Endothelial cell of umbilical vein (primary cell): ENCODE measurements at regions not wholly inside any gene's neighbourhood (a gene's known extent, or its start where the extent isn't known, plus 50 kb on each side); places are given as distances from the start of the nearest gene placed in this dataset.

Source experiments
- BruUV-seq: library from RNA; stranded (reverse); fragments of 400-500 nt; replicated peaks from 2 replicates; lab custom pipeline; 2021; lab: Mats Ljungman, UMichigan
- CTCF ChIA-PET: fragments of 300-600, 350-600 bp; sonication (Branson Sonifier 250); formaldehyde crosslinking; loops from one replicate; lab custom pipeline; 2021; ENCODE audit warnings: antibody characterized with exemption, inconsistent platforms; lab: Charles Lee
- POLR2A ChIA-PET: fragments of 300-600, 350-600 bp; sonication (Branson Sonifier 250); formaldehyde crosslinking; loops from one replicate; lab custom pipeline; 2021; ENCODE audit warnings: antibody characterized with exemption, inconsistent platforms; lab: Charles Lee
- DNase-seq: peaks from one replicate; pipeline ENCODE4 v3.0.0-alpha.2; 2011; ENCODE audit warnings: low read depth, low spot score
- FAIRE-seq: peaks from 2 replicates; lab custom pipeline; 2011; peaks lifted over from hg19 to GRCh38; lab: Jason Lieb, UNC
- H2AFZ ChIP-seq: 2 replicates; pipeline ENCODE4 v1.6.0; 2012; ENCODE audit warnings: low read depth, low read length, control low read depth, inconsistent platforms
- H3K27ac ChIP-seq: 2 replicates; pipeline ENCODE4 v1.5.1; 2011; ENCODE audit warnings: low read depth, mild to moderate bottlenecking, control low read depth, low read length, moderate library complexity; ENCODE audit not compliant: insufficient read depth
- H3K27me3 ChIP-seq, 2 experiments: 2 replicates each; pipeline versions ENCODE4 v1.6.0 to v1.6.1; 2011; ENCODE audit warnings: low read length in 2 of 2, mixed read lengths in 1 of 2; ENCODE audit not compliant: control insufficient read depth in 2 of 2, insufficient read depth in 2 of 2
- H3K36me3 ChIP-seq, 2 experiments: 2 replicates in 1 of 2; 3 replicates in 1 of 2; pipeline ENCODE4 v1.5.1; 2011; ENCODE audit warnings: low read length in 2 of 2, mild to moderate bottlenecking in 1 of 2, moderate library complexity in 1 of 2; ENCODE audit not compliant: control insufficient read depth in 2 of 2, insufficient read depth in 2 of 2; ENCODE audit errors: extremely low read depth in 1 of 2
- H3K4me1 ChIP-seq: 3 replicates; pipeline ENCODE4 v1.5.1; 2011; ENCODE audit warnings: mild to moderate bottlenecking, low read length; ENCODE audit not compliant: control insufficient read depth, insufficient read depth; ENCODE audit errors: extremely low read depth
- H3K4me2 ChIP-seq: 2 replicates; pipeline ENCODE4 v1.6.1; 2011; ENCODE audit warnings: low read length, control low read depth, mixed read lengths; ENCODE audit not compliant: insufficient read depth
- H3K4me3 ChIP-seq, 3 experiments: fragments of 200-600 bp in 1 of 3; sonication (generic), shearing (Covaris generic) in 1 of 3; replicated peaks in 1 of 3; 2 replicates each; pipeline ENCODE4 v1.5.1; 2011 to 2016; ENCODE audit warnings: control low read depth in 3 of 3, low read length in 3 of 3, mild to moderate bottlenecking in 2 of 3, inconsistent platforms in 1 of 3, low read depth in 1 of 3, moderate library complexity in 1 of 3; ENCODE audit not compliant: insufficient read depth in 1 of 3
- H3K79me2 ChIP-seq: 2 replicates; pipeline ENCODE4 v1.6.0; 2012; ENCODE audit warnings: low read length, inconsistent platforms; ENCODE audit not compliant: control insufficient read depth, insufficient read depth
- H3K9ac ChIP-seq: replicated peaks from 2 replicates; pipeline ENCODE3; 2011; ENCODE audit warnings: low read length, control low read depth; ENCODE audit not compliant: insufficient read depth; ENCODE audit errors: extremely low read depth
- H3K9me1 ChIP-seq: replicated peaks from 3 replicates; pipeline ENCODE4 v1.6.0; 2011; ENCODE audit warnings: mild to moderate bottlenecking, low read length; ENCODE audit not compliant: control insufficient read depth, insufficient read depth; ENCODE audit errors: extremely low read depth
- H3K9me3 ChIP-seq: replicated peaks from 2 replicates; pipeline ENCODE4 v1.5.1; 2012; ENCODE audit warnings: low read length, inconsistent platforms; ENCODE audit not compliant: control insufficient read depth, insufficient read depth
- H4K20me1 ChIP-seq: replicated peaks from 2 replicates; pipeline ENCODE3; 2011; ENCODE audit warnings: mild to moderate bottlenecking, low read length; ENCODE audit not compliant: control insufficient read depth, insufficient read depth; ENCODE audit errors: extremely low read depth
- CTCF ChIP-seq, 2 donors: IDR thresholded peaks; 1 replicate in 1 of 2; 2 replicates in 1 of 2; pipeline ENCODE4 v1.5.1; 2011; ENCODE audit warnings: low read length in 2 of 2, mild to moderate bottlenecking in 2 of 2, moderate library complexity in 2 of 2, control low read depth in 1 of 2, inconsistent platforms in 1 of 2, low read depth in 1 of 2; ENCODE audit not compliant: insufficient read depth in 1 of 2; ENCODE audit errors: extremely low read depth in 1 of 2
- EZH2 ChIP-seq: IDR thresholded peaks from 2 replicates; pipeline ENCODE4 v1.6.1; 2012; ENCODE audit warnings: borderline replicate concordance, low read depth, mild to moderate bottlenecking, moderate library complexity, low read length, inconsistent platforms; ENCODE audit not compliant: severe bottlenecking
- FOS ChIP-seq: IDR thresholded peaks from 2 replicates; pipeline ENCODE4 v1.6.1; 2011; ENCODE audit warnings: mild to moderate bottlenecking, low read length, moderate library complexity, borderline replicate concordance; ENCODE audit not compliant: insufficient read depth
- GATA2 ChIP-seq: IDR thresholded peaks from 2 replicates; pipeline ENCODE4 v1.7.0; 2011; ENCODE audit warnings: low read depth, mild to moderate bottlenecking, moderate library complexity, mixed read lengths, low read length; ENCODE audit not compliant: insufficient read length, insufficient read depth
- JUN ChIP-seq: IDR thresholded peaks from 2 replicates; pipeline ENCODE4 v1.6.1; 2011; ENCODE audit warnings: borderline replicate concordance, low read depth; ENCODE audit not compliant: insufficient read length, insufficient read depth
- MAX ChIP-seq: IDR thresholded peaks from 2 replicates; pipeline ENCODE4 v1.6.1; 2011; ENCODE audit not compliant: insufficient read depth, insufficient read length
- MYC ChIP-seq: IDR thresholded peaks from one replicate; pipeline ENCODE4 v1.6.1; 2011; ENCODE audit warnings: mild to moderate bottlenecking, low read depth, low read length
- POLR2A ChIP-seq: IDR thresholded peaks from 2 replicates; pipeline ENCODE4 v1.6.1; 2012; ENCODE audit warnings: low read depth, mild to moderate bottlenecking, control low read depth, low read length
- POLR2AphosphoS5 ChIP-seq: IDR thresholded peaks from 2 replicates; pipeline ENCODE4 v1.6.1; 2012; ENCODE audit warnings: low read depth, mild to moderate bottlenecking, control low read depth, low read length, moderate library complexity; ENCODE audit not compliant: insufficient read depth
- dilution Hi-C: fragments of 300-500 bp; cut with MboI; formaldehyde crosslinking; loops from one replicate; pipeline ENCODE4 v1.15.0; 2019; ENCODE audit warnings: low sequenced_read_pairs; ENCODE audit not compliant: extremely low pct_ligation_motif_present
- intact Hi-C: fragments of 100-400 bp; cut with micrococcal nuclease; formaldehyde crosslinking; loops from one replicate; pipeline ENCODE4 v1.10.0; 2022

- H3K4me2 ChIP-seq, result no peak overlapping the region
- no peak overlapping the region for H3K4me3 ChIP-seq
- no peaks in the 10 kb centered on the region for H3K9me3 ChIP-seq
- no peaks in the 10 kb centered on the region for H4K20me1 ChIP-seq
- no TSS peak for BruUV-seq
- dilution Hi-C loops, result no loop called here
- TF ChIP-seq POLR2AphosphoS5 (no peak), CTCF (IDR thresholded peaks at IDR 0.05; ENCODE audit: extremely low read depth in 1 of 2, insufficient read depth in 1 of 2, low read depth in 1 of 2, low read length in 2 of 2) (no peak), GATA2 (no peak), FOS (no peak), MYC (no peak), POLR2A (no peak), MAX (no peak), JUN (no peak), EZH2 (no peak)
- DNase-seq (no peak), FAIRE-seq (no peak)
- CTCF ChIA-PET, result no interaction called here
- POLR2A ChIA-PET, result no interaction called here
- H3K9me1 ChIP-seq, result no peaks in the 10 kb centered on the region
- no peaks in the 10 kb centered on the region for H3K79me2 ChIP-seq
- no peak overlapping the region for H3K27ac ChIP-seq
- H3K9ac ChIP-seq, result no peak overlapping the region
- H3K4me1 ChIP-seq, result no peaks in the 10 kb centered on the region
- intact Hi-C loops, result no loop called here
- no peaks in the 10 kb centered on the region for H3K27me3 ChIP-seq
- no peak overlapping the region for H2AFZ ChIP-seq
- H3K36me3 ChIP-seq, result no peaks in the 10 kb centered on the region
These were observed 98.7 kb upstream of the SLC35F3 start for GRCh38 chr1:233805786-233806185.
